ENCODE measurements at regions not wholly inside any gene's neighbourhood (a gene's known extent, or its start where the extent isn't known, plus 50 kb on each side); places are given as distances from the start of the nearest gene placed in this dataset.

GRCh38 chr3:162525771-162526170 is 1029.2 kb downstream of the OTOL1 start:
- TF ChIP-seq, protein P1, sequence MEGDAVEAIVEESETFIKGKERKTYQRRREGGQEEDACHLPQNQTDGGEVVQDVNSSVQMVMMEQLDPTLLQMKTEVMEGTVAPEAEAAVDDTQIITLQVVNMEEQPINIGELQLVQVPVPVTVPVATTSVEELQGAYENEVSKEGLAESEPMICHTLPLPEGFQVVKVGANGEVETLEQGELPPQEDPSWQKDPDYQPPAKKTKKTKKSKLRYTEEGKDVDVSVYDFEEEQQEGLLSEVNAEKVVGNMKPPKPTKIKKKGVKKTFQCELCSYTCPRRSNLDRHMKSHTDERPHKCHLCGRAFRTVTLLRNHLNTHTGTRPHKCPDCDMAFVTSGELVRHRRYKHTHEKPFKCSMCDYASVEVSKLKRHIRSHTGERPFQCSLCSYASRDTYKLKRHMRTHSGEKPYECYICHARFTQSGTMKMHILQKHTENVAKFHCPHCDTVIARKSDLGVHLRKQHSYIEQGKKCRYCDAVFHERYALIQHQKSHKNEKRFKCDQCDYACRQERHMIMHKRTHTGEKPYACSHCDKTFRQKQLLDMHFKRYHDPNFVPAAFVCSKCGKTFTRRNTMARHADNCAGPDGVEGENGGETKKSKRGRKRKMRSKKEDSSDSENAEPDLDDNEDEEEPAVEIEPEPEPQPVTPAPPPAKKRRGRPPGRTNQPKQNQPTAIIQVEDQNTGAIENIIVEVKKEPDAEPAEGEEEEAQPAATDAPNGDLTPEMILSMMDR (IDR thresholded peaks at IDR 0.05; ENCODE audit: insufficient read depth, low read depth, low read length), result no peak
- no peak for TF ChIP-seq EZH2 (IDR thresholded peaks at IDR 0.05; ENCODE audit: insufficient read depth, low read length)
